ENCODE measurements at regions not wholly inside any gene's neighbourhood (a gene's known extent, or its start where the extent isn't known, plus 50 kb on each side); places are given as distances from the start of the nearest gene placed in this dataset.

DNA sequence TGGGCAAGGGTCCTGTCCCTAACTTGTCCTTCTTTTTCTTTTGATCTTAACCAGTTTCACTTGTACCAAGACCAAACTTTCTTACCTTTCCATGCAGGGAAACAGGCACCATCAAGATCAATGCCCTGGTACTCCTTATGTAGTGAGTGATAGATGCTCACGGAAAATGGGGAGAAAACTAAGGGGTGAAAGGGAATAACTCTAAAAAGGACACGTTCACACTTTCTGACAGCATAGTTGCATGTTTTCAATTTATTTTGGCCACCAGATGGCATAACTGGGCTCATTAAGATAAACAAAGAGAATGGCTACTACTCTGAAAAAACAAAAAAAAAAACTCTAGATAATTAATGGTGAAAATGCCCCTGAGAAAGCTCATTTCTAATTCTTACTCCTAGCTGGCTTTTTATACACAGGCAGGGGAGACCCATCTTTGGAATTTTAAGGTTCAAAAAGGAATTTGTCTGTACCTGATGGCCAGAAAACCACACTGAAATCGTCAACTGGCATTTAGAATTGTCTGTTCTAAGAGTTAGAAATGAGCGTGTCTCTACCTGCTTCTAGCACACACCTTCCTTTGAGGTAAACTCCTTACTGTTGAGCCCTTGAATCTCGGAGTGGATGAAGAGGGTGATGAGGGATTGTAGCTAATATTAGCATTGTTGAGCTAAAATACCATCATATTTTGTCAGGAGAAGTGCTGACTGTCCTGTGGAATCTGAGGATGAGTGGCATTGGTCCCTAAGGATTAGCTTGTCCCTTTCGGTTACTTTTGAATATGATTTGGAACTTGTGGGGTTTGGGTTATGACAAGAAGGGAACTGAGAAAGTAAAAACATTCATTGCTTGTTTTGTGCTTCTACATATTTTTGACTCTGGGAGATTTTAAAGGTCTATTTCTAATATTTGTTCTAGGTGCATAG is 62.2 kb upstream of the DDR1 start:
- Histone ChIP-seq H3K4me3 (ENCODE audit: low read depth, low read length) (no peak overlapping the region), H3K27ac (ENCODE audit: low read depth, low read length) (peak overlapping the region; percentile 21), H3K27me3 (ENCODE audit: control insufficient read depth, insufficient read depth, low read length) (no peaks in the 10 kb centered on the region), H3K9me3 (ENCODE audit: control insufficient read depth, insufficient read depth, low read length) (no peaks in the 10 kb centered on the region; the same call in 1 of the 2 replicates)
- TF ChIP-seq, protein P1, sequence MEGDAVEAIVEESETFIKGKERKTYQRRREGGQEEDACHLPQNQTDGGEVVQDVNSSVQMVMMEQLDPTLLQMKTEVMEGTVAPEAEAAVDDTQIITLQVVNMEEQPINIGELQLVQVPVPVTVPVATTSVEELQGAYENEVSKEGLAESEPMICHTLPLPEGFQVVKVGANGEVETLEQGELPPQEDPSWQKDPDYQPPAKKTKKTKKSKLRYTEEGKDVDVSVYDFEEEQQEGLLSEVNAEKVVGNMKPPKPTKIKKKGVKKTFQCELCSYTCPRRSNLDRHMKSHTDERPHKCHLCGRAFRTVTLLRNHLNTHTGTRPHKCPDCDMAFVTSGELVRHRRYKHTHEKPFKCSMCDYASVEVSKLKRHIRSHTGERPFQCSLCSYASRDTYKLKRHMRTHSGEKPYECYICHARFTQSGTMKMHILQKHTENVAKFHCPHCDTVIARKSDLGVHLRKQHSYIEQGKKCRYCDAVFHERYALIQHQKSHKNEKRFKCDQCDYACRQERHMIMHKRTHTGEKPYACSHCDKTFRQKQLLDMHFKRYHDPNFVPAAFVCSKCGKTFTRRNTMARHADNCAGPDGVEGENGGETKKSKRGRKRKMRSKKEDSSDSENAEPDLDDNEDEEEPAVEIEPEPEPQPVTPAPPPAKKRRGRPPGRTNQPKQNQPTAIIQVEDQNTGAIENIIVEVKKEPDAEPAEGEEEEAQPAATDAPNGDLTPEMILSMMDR (IDR thresholded peaks at IDR 0.05; ENCODE audit: low read depth, low read length), result peak; percentile 58
- CTCF ChIA-PET, result interaction anchor here (0.6 to 9.6 kb wide), 41 partner anchors 10 to 265 kb away, joined by 3 to 93 read pairs (median 4); partner anchors contain the start of genes FLOT1 and VARS2
- DNase-seq (ENCODE audit: low read depth, low spot score), result no peak
- POLR2A ChIA-PET, result interaction anchor here (0.9 to 2.1 kb wide), 3 partner anchors 63 to 101 kb away, joined by 3 to 21 read pairs (median 3); partner anchors contain the start of gene IER3

DNA sequence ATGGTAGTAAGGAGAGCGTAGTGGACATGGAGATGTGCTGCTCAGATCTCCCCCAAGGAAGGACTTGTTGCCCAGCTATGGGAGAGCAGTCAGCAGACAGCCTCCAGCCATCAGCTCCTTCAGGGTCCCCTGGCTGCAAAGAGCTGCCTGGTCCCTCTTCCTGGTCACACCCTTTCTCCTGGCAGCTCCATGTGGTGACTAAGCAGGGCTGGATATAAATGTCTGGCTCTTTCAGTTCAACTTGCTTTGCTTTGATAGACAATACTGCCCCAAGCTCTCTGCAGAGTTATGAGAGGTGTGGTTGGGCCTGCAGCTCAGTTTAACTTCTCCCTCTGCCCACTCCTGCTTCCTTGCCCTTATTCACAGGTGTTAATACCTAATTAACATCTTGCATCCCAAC is 64.1 kb upstream of the DDR1 start:
- no peak overlapping the region for H3K27ac ChIP-seq (ENCODE audit: low read depth, low read length)

DNA sequence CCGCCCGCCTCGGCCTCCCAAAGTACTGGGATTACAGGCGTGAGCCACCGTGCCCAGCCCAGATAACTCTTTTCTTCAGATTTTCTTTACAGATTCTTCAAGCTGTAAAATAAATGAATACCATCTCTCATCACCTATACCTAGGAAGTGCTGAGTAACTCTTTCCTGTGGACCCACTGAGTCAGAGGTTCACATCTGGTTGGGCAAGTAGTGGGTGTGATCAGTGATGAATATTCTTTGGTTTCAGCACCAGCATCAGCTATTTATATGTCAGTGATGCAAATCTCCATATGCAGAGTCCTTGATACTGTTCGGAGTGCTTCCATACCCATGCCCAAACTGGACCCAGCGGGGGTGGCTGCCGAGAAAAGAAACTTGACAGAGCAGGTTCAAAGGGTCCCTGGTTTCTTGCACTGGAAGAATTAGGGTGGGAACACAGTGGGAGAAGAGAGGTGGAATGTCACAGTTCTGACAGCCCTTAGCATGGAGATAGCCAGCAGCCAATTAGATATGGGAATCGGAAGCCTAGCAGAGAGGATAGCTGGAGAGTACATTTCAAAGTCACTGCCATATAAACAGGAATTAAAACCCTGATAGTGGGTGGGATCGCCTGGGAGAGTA is 64.9 kb upstream of the DDR1 start:
- Histone ChIP-seq H3K27ac (ENCODE audit: low read depth, low read length) (peak overlapping the region; percentile 88), H3K4me3 (ENCODE audit: low read depth, low read length) (no peak overlapping the region), H3K27me3 (ENCODE audit: control insufficient read depth, insufficient read depth, low read length) (no peaks in the 10 kb centered on the region), H3K9me3 (ENCODE audit: control insufficient read depth, insufficient read depth, low read length) (no peaks in the 10 kb centered on the region)
- ChIA-PET CTCF (interaction anchor here (0.9 to 4.6 kb wide), 11 partner anchors 8 to 268 kb away, joined by 3 to 15 read pairs (median 5); partner anchors contain the start of genes FLOT1 and VARS2), POLR2A (interaction anchor here (0.9 to 3.7 kb wide), 6 partner anchors 38 to 98 kb away, joined by 3 to 22 read pairs (median 4); partner anchors contain the start of genes FLOT1 and IER3)
- DNase-seq (ENCODE audit: low read depth, low spot score), result no peak
- TF ChIP-seq, protein P1 (IDR thresholded peaks at IDR 0.05; ENCODE audit: low read depth, low read length), result no peak

More for the DNA sequence above, 64.1 kb upstream of the DDR1 start:
- no peak for DNase-seq (ENCODE audit: low read depth, low spot score)
- TF ChIP-seq, protein P1 (IDR thresholded peaks at IDR 0.05; ENCODE audit: low read depth, low read length), result no peak
- Histone ChIP-seq H3K4me3 (ENCODE audit: low read depth, low read length) (no peak overlapping the region), H3K9me3 (ENCODE audit: control insufficient read depth, insufficient read depth, low read length) (no peaks in the 10 kb centered on the region; the same call in 1 of the 2 replicates), H3K27me3 (ENCODE audit: control insufficient read depth, insufficient read depth, low read length) (no peaks in the 10 kb centered on the region)
- POLR2A ChIA-PET, result interaction anchor here (0.7 to 3.7 kb wide), 6 partner anchors 39 to 174 kb away, joined by 3 to 22 read pairs (median 4); partner anchors contain the start of genes FLOT1 and IER3
- CTCF ChIA-PET, result interaction anchor here (0.6 to 4.6 kb wide), 14 partner anchors 8 to 273 kb away, joined by 3 to 15 read pairs (median 4); partner anchors contain the start of genes FLOT1 and VARS2

DNA sequence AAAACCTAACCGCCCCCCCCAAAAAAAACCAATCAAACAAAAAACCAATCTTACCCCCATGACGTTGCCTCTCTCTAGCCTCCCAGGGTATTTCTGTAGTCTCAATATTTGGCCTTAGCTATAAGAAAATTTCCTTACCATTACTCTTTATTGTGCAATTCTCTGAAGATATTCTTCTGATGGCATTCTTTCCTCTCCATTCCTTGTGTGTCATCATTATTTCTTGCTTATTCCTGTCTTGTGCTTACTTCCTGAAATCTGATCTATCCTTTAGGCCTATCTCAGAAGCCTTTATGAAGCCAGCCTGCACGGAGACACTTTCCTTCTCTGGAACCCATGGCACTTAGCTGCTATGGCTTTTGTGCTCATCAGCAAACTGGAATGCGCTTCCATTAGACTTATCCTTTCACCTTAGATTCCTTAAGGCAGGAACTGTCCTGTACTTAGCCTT is 65.9 kb upstream of the DDR1 start:
- DNase-seq (ENCODE audit: low read depth, low spot score), result peak; percentile 49
- H3K27me3 ChIP-seq (ENCODE audit: control insufficient read depth, insufficient read depth, low read length), result no peaks in the 10 kb centered on the region
- H3K4me3 ChIP-seq (ENCODE audit: low read depth, low read length), result no peak overlapping the region
- H3K9me3 ChIP-seq (ENCODE audit: control insufficient read depth, insufficient read depth, low read length), result no peaks in the 10 kb centered on the region
- CTCF ChIA-PET, result interaction anchor here (0.6 to 4.6 kb wide), 4 partner anchors 37 to 277 kb away, joined by 3 to 15 read pairs (median 8); partner anchors contain the start of gene VARS2
- TF ChIP-seq, protein P1 (IDR thresholded peaks at IDR 0.05; ENCODE audit: low read depth, low read length), result no peak
- H3K27ac ChIP-seq (ENCODE audit: low read depth, low read length), result peak overlapping the region; percentile 88
- POLR2A ChIA-PET, result interaction anchor here (0.6 to 3.7 kb wide), 5 partner anchors 37 to 125 kb away, joined by 3 to 22 read pairs (median 6); partner anchors contain the start of genes FLOT1 and IER3
